ENCODE measurements at regions not wholly inside any gene's neighbourhood (a gene's known extent, or its start where the extent isn't known, plus 50 kb on each side); places are given as distances from the start of the nearest gene placed in this dataset.

DNA sequence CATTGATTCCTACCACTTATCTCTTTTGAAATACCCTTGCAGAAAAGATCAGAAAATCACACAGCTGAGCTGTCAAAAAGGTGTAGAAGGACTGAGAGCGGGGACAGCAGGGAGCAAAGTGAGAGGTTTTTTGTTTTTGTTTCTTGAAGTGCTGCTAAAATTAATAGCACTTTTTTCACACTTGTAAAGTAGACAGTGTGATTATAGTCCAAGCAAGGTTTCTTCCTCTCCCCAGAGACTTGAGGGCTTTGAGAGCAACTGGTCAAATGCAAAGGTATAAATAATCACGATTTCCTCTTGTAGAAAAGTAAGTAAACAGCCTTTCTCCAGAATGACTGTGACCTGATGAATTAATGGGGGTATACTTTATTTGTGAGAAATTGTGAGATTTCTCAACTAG lies 326.9 kb downstream of the ZNF608 start:
- DNase-seq (ENCODE audit: low read depth): no peak

DNA sequence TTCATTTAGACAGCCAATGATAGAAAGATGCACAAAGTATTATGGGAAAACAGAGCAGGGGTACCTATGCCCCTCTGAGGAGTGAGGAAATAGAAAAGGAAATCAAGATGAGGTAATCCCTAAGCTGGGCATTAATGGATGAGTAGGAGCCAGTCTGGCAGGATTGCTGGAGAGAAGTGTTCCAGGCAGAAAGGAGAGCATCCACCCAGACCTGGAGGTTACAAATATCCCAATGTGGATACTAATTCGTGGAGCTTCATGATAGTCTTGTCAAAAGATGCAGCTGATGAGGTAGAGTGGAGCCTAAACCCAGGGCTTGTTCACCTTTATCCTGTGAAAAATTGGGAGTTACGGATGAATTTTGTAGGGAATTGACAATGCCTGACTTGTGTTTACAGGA lies 328.0 kb downstream of the ZNF608 start:
- no peak for DNase-seq (ENCODE audit: low read depth)

DNA sequence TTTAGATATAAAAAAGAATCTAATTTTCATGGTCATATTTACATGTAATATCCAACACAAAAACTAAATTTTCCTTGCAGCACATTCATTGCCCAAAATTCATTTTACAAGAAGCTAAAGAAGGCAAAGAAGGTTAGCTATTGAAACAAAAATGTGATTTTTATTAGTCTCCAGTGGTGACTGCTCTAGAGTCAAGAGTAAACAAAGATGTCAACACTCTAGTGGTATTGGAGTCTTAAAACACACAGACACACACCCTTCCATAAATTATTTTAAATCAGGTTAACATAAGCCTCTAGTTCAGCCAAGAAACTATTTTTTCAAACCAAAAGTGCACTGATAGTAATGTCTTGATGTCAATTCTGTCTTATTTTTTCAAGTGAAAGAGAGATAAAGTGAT lies 329.2 kb downstream of the ZNF608 start:
- no peak for DNase-seq (ENCODE audit: low read depth)

GRCh38 chr5:124416627-124417026 lies 329.8 kb downstream of the ZNF608 start:
- no peak for DNase-seq (ENCODE audit: low read depth)

GRCh38 chr5:124414973-124415372 lies 331.5 kb downstream of the ZNF608 start:
- no peak for DNase-seq (ENCODE audit: low read depth)

- DNase-seq (ENCODE audit: low read depth): no peak
Measured at GRCh38 chr5:124410539-124411488, 335.6 kb downstream of the ZNF608 start.

DNA sequence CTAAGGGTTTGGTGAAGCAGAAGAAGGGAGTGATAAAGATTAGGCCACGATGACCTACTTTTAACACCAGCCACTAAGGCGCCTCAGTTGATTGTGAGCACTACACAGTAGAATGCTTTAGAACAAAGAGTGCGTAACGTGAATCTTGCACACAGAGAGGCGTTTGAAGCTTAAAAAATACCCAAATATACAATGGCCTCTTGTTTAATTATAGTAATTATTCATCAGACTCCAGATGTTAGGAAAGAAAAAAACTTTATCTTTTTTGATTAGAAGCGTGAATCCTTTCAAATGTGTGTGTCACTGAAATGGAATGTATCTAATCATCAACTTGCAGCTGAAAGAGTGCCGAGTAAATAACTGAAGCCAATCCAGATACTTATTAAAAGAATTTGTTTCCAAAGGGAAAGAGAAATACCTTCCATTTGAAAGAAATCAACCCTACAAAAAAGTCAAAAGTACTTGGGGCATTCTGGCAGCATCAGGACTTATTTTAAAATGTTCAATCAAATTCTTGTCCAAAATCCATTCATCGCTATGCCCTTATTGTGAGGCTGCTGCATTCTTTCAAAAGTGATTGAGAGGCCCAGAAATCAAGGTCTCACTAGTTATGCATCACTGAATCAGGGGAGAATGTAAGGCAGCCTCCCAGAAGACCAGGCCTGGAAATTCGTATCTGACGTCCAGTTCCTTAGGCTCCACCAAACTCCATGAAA lies 337.5 kb downstream of the ZNF608 start:
- DNase-seq (ENCODE audit: low read depth): no peak

GRCh38 chr5:124404796-124405195 lies 341.6 kb downstream of the ZNF608 start:
- DNase-seq (ENCODE audit: low read depth): no peak

DNA sequence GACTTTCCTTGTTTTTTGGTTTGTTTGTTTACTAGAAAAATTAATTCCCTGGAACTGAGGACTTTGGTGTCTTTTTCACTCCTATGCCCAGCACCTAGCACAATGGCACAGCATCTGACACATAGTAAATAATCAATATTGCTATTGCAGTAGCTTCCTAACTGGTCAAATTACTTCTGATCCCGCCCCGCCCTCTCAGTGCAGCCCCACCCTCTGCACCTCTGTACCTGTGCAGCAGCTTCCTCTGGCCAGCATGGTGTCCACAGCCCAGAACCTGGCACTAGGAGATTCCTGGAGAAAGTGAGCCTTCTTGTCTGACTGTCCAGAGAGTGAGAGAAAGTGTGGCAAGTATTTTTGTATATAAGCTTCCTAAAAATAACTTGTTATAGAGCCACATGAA lies 343.2 kb downstream of the ZNF608 start:
- no peak for DNase-seq (ENCODE audit: low read depth)

GRCh38 chr5:124402144-124402581 lies 344.3 kb downstream of the ZNF608 start:
- DNase-seq (ENCODE audit: low read depth): peak; percentile 65

GRCh38 chr5:124401476-124402143 lies 344.8 kb downstream of the ZNF608 start:
- DNase-seq (ENCODE audit: low read depth): no peak

GRCh38 chr5:124399426-124399961 lies 346.9 kb downstream of the ZNF608 start:
- DNase-seq (ENCODE audit: low read depth): no peak

DNA sequence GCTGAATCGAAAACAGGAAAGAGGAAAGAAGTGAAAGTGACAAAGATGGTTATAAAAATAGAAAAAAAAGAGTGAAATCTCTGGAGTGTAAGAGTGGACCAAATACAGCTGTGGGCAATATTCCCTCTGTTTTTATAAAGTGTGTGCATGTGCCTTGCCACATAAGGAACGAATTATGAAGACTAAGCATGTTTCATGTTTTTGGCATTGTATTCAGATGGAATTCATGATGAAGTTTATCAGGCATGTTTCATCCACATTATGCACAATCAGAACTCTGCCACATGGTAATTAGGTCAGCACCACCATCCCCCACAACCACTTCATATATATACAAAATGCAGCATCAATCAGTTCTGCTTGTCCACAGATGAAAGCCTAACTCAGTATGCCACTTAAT lies 348.0 kb downstream of the ZNF608 start:
- DNase-seq (ENCODE audit: low read depth): peak; percentile 35

GRCh38 chr5:124397317-124397716 lies 349.1 kb downstream of the ZNF608 start:
- DNase-seq (ENCODE audit: low read depth): no peak

DNA sequence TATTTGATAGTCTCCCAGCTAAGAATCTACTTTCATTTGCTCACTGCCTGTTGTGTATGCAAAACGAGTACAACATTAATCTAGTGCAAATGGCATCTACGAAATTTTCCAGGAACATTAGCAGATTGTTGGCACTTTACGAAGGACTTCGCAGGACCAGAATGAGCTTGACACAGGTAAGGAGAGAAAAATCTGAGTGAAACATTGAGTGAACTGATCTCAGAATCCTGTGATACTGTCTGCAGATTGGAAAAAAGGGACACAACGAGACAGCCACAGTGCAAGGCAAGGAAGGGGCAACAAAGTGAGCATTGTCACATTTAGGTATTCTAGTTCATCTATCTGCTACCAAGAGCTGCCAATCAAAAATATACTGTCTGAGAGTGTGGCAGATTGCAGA lies 350.5 kb downstream of the ZNF608 start:
- no peak for DNase-seq (ENCODE audit: low read depth)

DNA sequence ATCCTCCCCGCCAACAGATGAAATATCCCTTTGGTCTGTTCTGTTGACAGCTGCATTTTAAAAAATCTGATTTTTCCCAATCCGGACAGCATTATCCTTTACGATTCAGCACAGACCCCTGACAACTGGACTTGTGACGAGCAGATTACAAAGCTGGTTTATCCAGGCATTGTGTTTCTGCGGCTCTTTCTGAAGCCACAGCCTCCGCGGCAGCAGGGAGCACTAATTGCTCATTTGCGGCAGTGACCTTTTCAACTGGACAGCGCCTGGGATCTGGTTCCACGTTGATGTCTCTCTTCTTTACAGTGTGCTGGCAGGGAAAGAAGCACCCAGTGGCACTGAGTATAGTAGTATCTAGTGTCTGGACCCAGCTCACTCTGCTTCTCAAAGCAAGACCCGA lies 351.2 kb downstream of the ZNF608 start:
- no peak for DNase-seq (ENCODE audit: low read depth)

- no peak for DNase-seq (ENCODE audit: low read depth)
Measured at GRCh38 chr5:124394700-124395245, 351.7 kb downstream of the ZNF608 start.

DNA sequence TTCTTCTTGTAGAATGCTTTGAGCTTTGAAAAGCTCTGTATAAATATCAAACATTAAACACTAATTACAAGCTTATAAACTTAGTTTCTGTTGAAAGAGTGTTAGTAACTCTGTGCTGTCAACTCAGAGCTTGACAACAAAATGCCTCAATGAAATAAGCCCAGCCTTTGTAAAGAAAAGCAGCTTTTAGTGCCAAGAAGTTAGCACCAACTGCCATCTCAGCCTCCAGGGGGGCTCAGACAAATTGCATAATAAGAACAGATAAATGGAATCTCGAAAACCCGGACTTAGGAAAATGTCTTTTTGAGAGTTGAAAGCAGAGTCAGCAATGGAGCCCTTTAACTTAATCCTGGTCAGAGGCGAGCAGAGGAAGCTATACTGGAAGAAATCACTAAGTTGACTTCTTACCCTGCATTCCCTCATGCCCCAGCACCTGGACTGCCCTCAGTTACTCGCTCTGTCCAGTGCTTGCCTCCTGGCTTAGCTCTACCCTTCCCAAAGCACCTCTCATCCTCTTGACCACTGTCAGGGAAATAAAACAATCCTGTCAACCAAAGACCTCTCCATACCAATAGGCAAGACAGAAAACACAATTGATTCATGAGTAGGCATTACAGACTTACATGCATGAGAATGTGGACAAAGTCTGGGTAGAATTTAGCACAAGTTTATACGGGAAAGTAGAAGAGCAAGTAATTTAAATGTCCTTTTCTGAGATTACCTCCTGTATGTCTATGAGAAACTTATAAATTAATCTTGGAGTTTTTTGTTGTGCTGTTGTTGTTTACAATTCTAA lies 352.7 kb downstream of the ZNF608 start:
- DNase-seq (ENCODE audit: low read depth): no peak

- DNase-seq (ENCODE audit: low read depth): no peak
Measured at GRCh38 chr5:124383693-124384092, 362.7 kb downstream of the ZNF608 start.

- no peak for DNase-seq (ENCODE audit: low read depth)
Measured at GRCh38 chr5:124377386-124377785, 369.1 kb downstream of the ZNF608 start.

GRCh38 chr5:124373883-124374282 lies 372.6 kb downstream of the ZNF608 start:
- DNase-seq (ENCODE audit: low read depth): no peak
